ENCODE measurements at regions not wholly inside any gene's neighbourhood (a gene's known extent, or its start where the extent isn't known, plus 50 kb on each side); places are given as distances from the start of the nearest gene placed in this dataset.

- TF ChIP-seq EZH2phosphoT487 (IDR thresholded peaks at IDR 0.05; ENCODE audit: borderline replicate concordance), result no peak
- TF ChIP-seq CTCF (conservative IDR thresholded peaks at IDR 0.05; ENCODE audit: low read length), result no peak
These were observed 71.8 kb downstream of the MYCN start for GRCh38 chr2:16012029-16012596.
